Subcutaneous abdominal adipose tissue (tissue), 5 donors: ENCODE measurements at regions not wholly inside any gene's neighbourhood (a gene's known extent, or its start where the extent isn't known, plus 50 kb on each side); places are given as distances from the start of the nearest gene placed in this dataset.

Source experiments
- H3K27ac ChIP-seq: one replicate; pipeline ENCODE4 v1.7.0; 2013; ENCODE audit warnings: low read depth, mild to moderate bottlenecking, inconsistent platforms, low read length, moderate library complexity
- H3K27me3 ChIP-seq, 5 donors: one replicate each; pipeline ENCODE4 v1.7.0; 2013; ENCODE audit warnings: low read length in 5 of 5, inconsistent platforms in 1 of 5; ENCODE audit not compliant: control insufficient read depth in 5 of 5, insufficient read depth in 4 of 5
- H3K36me3 ChIP-seq, 5 donors: one replicate each; pipeline ENCODE4 v1.7.0; 2013; ENCODE audit warnings: low read length in 5 of 5; ENCODE audit not compliant: control insufficient read depth in 5 of 5, insufficient read depth in 5 of 5
- H3K4me1 ChIP-seq, 5 donors: one replicate each; pipeline ENCODE4 v1.7.0; 2013; ENCODE audit warnings: low read length in 5 of 5, mild to moderate bottlenecking in 3 of 5, moderate library complexity in 1 of 5; ENCODE audit not compliant: control insufficient read depth in 5 of 5, insufficient read depth in 5 of 5
- H3K4me3 ChIP-seq, 5 donors: one replicate each; pipeline ENCODE4 v1.7.0; 2013; ENCODE audit warnings: low read length in 5 of 5, low read depth in 1 of 5
- H3K9ac ChIP-seq, 5 donors: one replicate each; pipeline ENCODE4 v1.7.0; 2013; ENCODE audit warnings: low read length in 5 of 5, mild to moderate bottlenecking in 4 of 5, moderate library complexity in 3 of 5
- H3K9me3 ChIP-seq, 5 donors: one replicate each; pipeline ENCODE4 v1.7.0; 2013; ENCODE audit warnings: low read length in 5 of 5; ENCODE audit not compliant: control insufficient read depth in 5 of 5
- donor health status: healthy.
- donor health status: healthy.
- donor health status: healthy.
- donor health status: healthy.
- donor health status: healthy.

- H3K27ac ChIP-seq: no peak overlapping the region
- H3K4me3 ChIP-seq: no peak overlapping the region
Observed at GRCh38 chr3:72295276-72295961, 510.5 kb upstream of the PROK2 start.

GRCh38 chr3:72290859-72291638 is 506.1 kb upstream of the PROK2 start:
- peaks cover 0 to 14% (median 10%) of the 10 kb centered on the region in 5 donors for H3K4me1 ChIP-seq
- H3K9ac ChIP-seq: no peak overlapping the region
- H3K27ac ChIP-seq: no peak overlapping the region
- H3K4me3 ChIP-seq: no peak overlapping the region
- H3K27me3 ChIP-seq: peaks cover 4 to 9% (median 5%) of the 10 kb centered on the region in 5 donors
- no peaks in the 10 kb centered on the region for H3K9me3 ChIP-seq
- no peaks in the 10 kb centered on the region for H3K36me3 ChIP-seq

More at GRCh38 chr3:72295276-72295961, 510.5 kb upstream of the PROK2 start:
- no peaks in the 10 kb centered on the region for H3K36me3 ChIP-seq
- H3K9ac ChIP-seq: no peak overlapping the region
- H3K9me3 ChIP-seq: no peaks in the 10 kb centered on the region
- H3K4me1 ChIP-seq: peaks cover 0 to 15% (median 0%) of the 10 kb centered on the region in 5 donors
- peaks cover 4 to 6% (median 5%) of the 10 kb centered on the region in 5 donors for H3K27me3 ChIP-seq

- H3K4me1 ChIP-seq: peaks cover 0 to 14% (median 10%) of the 10 kb centered on the region in 5 donors
- H3K9ac ChIP-seq: no peak overlapping the region
- peak overlapping the region in 2 of 5 donors; percentile 2 to 41 for H3K4me3 ChIP-seq
- H3K36me3 ChIP-seq: no peaks in the 10 kb centered on the region
- no peaks in the 10 kb centered on the region for H3K9me3 ChIP-seq
- peaks cover 4 to 9% (median 5%) of the 10 kb centered on the region in 5 donors for H3K27me3 ChIP-seq
- no peak overlapping the region for H3K27ac ChIP-seq
Observed at GRCh38 chr3:72289692-72290071, 504.7 kb upstream of the PROK2 start.

GRCh38 chr3:72288955-72289691 is 504.2 kb upstream of the PROK2 start:
- H3K4me3 ChIP-seq: peak overlapping the region in 3 of 5 donors; percentile 2 to 41 (median 31)
- peaks cover 4 to 9% (median 5%) of the 10 kb centered on the region in 5 donors for H3K27me3 ChIP-seq
- no peaks in the 10 kb centered on the region for H3K9me3 ChIP-seq
- H3K36me3 ChIP-seq: no peaks in the 10 kb centered on the region
- peaks cover 0 to 14% (median 10%) of the 10 kb centered on the region in 5 donors for H3K4me1 ChIP-seq
- H3K9ac ChIP-seq: no peak overlapping the region
- no peak overlapping the region for H3K27ac ChIP-seq

- Histone ChIP-seq H3K4me3 (no peak overlapping the region), H3K36me3 (no peaks in the 10 kb centered on the region), H3K9me3 (peaks cover 0 to 4% (median 2%) of the 10 kb centered on the region in 5 donors), H3K4me1 (peaks cover 0 to 14% (median 10%) of the 10 kb centered on the region in 5 donors), H3K27me3 (peaks cover 4 to 9% (median 5%) of the 10 kb centered on the region in 5 donors), H3K9ac (no peak overlapping the region), H3K27ac (no peak overlapping the region)
Observed at GRCh38 chr3:72287956-72288355, 503.0 kb upstream of the PROK2 start.

GRCh38 chr3:72285502-72285901 is 500.6 kb upstream of the PROK2 start:
- Histone ChIP-seq H3K27ac (no peak overlapping the region), H3K36me3 (no peaks in the 10 kb centered on the region), H3K9ac (no peak overlapping the region), H3K4me1 (peaks cover 0 to 14% (median 10%) of the 10 kb centered on the region in 5 donors), H3K9me3 (peaks cover 0 to 13% (median 9%) of the 10 kb centered on the region in 5 donors), H3K27me3 (peaks cover 0 to 3% (median 0%) of the 10 kb centered on the region in 5 donors), H3K4me3 (no peak overlapping the region)

- H3K27ac ChIP-seq: no peak overlapping the region
- H3K36me3 ChIP-seq: no peaks in the 10 kb centered on the region
- peaks cover 0 to 3% (median 0%) of the 10 kb centered on the region in 5 donors for H3K27me3 ChIP-seq
- H3K4me3 ChIP-seq: no peak overlapping the region
- H3K4me1 ChIP-seq: peaks cover 0 to 11% (median 8%) of the 10 kb centered on the region in 5 donors
- no peak overlapping the region for H3K9ac ChIP-seq
- peaks cover 0 to 13% (median 9%) of the 10 kb centered on the region in 5 donors for H3K9me3 ChIP-seq
Observed at GRCh38 chr3:72284471-72284870, 499.5 kb upstream of the PROK2 start.

GRCh38 chr3:72282918-72283317 is 498.0 kb upstream of the PROK2 start:
- H3K27me3 ChIP-seq: no peaks in the 10 kb centered on the region

GRCh38 chr3:72281551-72281950 is 496.6 kb upstream of the PROK2 start:
- Histone ChIP-seq H3K27ac (no peak overlapping the region), H3K4me1 (no peaks in the 10 kb centered on the region), H3K27me3 (no peaks in the 10 kb centered on the region), H3K36me3 (no peaks in the 10 kb centered on the region), H3K9me3 (peaks cover 0 to 18% (median 15%) of the 10 kb centered on the region in 5 donors), H3K4me3 (no peak overlapping the region), H3K9ac (no peak overlapping the region)

More at GRCh38 chr3:72282918-72283317, 498.0 kb upstream of the PROK2 start:
- H3K9ac ChIP-seq: no peak overlapping the region
- no peak overlapping the region for H3K27ac ChIP-seq
- no peaks in the 10 kb centered on the region for H3K36me3 ChIP-seq
- peak overlapping the region in 1 of 5 donors; percentile 10 for H3K4me3 ChIP-seq
- H3K9me3 ChIP-seq: peaks cover 0 to 13% (median 9%) of the 10 kb centered on the region in 5 donors
- H3K4me1 ChIP-seq: no peaks in the 10 kb centered on the region
